Suppressor macrophage (primary cell): ENCODE measurements at regions not wholly inside any gene's neighbourhood (a gene's known extent, or its start where the extent isn't known, plus 50 kb on each side); places are given as distances from the start of the nearest gene placed in this dataset.

Experiments used
- DNase-seq, 4 experiments: peaks; one replicate each; pipeline ENCODE4 v3.0.0-alpha.2; 2020 to 2022

DNA sequence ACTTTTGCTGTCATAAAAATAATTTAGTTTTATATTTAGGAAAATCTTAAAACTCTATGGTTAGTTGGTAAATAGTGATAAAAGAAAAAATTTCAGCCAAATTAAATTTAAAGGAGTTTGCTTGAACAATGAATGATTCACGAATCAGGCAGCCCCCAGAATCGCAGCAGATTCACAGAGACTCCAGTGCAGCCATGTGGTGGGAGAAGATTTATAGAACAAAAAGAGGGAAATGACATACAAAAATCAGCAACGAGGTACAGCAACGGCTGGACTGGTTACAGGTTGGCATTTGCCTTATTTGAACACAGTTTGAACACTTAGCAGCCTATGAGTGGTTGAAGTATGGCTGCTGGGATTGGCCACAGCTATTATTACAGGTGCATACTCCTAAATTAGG is 96.4 kb upstream of the MYCBP2 start:
- no peak for DNase-seq

- no peak for DNase-seq
These were observed 95.8 kb upstream of the MYCBP2 start for GRCh38 chr13:77422724-77423123.

- DNase-seq: no peak
These were observed 91.0 kb upstream of the MYCBP2 start for GRCh38 chr13:77417897-77418296.

- no peak for DNase-seq
These were observed 89.8 kb upstream of the MYCBP2 start for GRCh38 chr13:77416666-77417212.

- DNase-seq: peak in 3 of 4 experiments; percentile 3 to 25 (median 9)
These were observed 88.6 kb upstream of the MYCBP2 start for GRCh38 chr13:77415253-77416071.

GRCh38 chr13:77412860-77413259 is 86.0 kb upstream of the MYCBP2 start:
- DNase-seq: no peak

DNA sequence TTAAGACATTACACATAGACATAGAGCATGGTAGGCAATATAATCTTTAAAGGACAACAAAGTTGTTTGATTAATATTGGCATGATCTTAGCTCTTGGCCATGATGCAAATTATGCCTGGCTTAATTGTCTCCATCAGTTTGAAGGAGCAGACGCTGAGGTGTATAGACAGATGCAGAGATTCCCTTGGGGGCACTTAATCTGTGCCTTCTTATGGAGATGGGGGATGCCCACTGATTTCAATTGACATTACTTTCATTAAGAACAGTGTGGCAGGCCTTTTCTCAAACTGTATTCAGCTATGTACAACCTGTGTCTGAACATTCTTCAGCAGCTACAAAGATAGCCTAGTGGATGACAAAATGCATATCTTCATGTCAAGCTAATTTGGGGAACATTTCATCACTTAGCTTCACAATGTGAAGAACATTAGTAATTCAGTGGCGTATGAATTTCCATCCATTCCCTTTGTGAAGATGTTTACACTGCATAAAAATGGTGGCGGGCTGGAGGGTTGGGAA is 85.3 kb upstream of the MYCBP2 start:
- DNase-seq: no peak

DNA sequence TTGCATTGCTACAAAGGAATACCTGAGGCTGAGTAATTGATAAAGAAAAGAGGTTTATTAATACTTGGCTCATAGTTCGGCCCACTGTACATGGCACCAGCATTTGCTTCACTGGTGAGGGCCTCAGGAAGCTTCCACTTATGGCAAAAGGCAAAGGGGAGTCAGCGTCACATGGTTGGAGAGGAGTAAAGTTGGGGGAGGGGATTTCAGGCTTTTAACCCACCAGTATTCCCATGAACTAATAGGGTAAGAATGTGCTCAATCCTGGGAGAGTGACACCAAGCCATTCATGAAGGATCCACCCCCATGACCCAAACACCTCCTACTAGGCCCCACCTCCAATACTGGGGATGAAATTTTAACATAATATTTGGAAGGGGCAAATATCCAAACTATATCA is 82.5 kb upstream of the MYCBP2 start:
- no peak for DNase-seq

DNA sequence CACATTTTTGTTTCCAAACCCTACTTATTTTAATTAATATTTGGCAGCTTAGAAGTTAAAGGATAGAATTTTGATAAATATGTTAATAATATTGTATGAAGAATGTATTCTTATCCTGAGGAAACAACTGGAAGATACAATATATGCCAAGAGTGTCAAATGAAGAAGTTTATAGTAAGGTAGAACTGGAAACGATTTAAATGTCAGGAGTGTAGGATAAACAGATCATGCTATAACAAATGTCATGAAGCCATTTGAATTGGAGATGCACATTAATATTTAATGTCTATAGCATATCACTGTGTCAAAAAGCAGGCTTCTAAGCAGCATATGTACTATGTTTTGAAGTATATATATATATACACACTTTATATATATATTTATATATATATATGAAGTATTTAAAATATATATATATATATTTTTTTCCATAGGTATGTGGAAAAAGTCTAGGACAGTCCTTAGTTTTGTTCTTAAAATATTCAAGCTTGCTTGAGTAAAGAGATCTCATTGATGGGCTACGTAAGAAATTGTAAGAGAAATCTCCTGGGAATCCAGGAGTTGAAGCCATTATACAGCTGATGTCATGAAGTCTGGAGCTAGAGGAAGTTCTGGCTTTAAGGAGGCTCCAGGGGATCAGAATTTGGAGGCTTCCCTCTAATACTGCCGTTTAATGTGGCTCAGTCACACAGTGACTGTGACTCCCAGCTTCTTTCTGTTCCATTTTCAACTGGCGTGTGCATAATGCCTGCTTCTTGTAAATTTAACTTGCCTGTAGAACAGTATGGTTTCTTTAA is 79.9 kb upstream of the MYCBP2 start:
- DNase-seq: no peak

DNA sequence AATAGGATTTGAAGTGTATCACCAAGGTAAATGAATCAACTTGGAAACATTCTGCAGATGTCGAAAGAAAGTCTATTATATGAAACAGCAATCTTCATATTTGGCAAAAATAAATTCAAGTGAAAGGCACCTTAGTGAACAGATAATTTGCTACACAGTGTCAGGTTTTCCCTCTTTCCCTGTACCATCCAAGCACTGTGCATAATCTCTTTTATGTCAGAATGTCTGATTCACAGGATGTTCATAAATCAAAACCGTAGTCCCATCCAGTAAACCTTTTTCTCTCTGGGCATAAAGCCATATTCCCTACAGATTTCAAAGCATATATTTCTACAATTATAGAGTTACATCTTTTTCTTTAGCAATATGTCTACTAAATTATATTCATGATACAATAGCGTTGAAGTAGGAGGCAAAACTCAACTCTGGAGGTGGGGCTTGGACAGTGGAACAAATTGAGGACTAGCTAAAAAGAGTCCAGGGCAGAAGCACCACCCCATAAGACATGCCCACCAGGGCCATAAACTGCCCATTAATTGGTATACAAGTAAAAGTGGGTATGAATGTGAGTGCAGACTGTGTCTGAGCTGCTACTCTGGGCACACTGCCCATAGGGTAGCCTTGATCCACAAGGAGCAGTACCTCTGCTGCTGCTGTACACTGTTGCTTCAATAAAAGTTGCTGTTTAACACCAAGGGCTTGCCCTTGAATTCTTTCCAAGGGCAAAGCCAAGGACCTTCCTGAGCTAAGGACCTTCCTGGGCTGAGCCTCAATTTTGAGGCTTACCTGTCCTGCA is 72.1 kb upstream of the MYCBP2 start:
- DNase-seq: no peak

- no peak for DNase-seq
These were observed 70.7 kb upstream of the MYCBP2 start for GRCh38 chr13:77397636-77398035.

DNA sequence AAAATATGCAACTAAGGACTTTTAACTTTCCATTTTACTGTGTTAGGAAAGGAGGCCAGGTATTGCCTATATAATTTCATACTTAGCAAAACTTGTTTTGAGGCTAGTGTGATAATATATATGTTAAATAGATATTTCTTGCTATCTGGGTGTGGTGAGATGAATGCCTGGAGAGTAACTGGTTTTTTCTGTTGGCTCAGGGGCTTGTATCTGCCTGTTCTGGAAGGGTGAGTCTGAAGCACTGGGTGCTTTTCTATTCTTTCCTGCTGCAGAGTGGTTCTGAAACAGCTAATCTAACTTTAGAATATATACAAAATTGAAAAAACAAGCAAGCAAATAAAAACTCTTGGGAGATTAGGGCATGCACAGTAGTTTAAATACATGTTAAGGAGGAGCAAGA is 64.6 kb upstream of the MYCBP2 start:
- DNase-seq: no peak

GRCh38 chr13:77390391-77390790 is 63.5 kb upstream of the MYCBP2 start:
- no peak for DNase-seq

DNA sequence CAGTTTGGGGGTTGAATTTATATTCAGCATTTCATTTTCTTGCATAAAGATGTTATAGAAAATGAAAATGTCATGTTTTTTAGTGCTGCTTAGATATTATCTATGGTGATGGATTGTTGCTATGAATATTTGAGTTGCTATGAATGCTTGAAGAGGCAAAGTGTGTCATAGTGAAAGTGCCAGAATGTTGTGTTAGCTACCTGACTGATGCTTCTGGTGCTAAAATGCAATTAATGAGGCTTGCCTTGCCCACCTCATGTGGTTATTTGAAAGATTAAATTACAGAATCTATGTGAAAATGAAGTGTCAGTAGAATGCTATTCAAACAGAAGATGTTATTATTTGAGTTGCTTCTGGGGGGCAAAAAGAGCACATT is 62.7 kb upstream of the MYCBP2 start:
- DNase-seq: no peak

DNA sequence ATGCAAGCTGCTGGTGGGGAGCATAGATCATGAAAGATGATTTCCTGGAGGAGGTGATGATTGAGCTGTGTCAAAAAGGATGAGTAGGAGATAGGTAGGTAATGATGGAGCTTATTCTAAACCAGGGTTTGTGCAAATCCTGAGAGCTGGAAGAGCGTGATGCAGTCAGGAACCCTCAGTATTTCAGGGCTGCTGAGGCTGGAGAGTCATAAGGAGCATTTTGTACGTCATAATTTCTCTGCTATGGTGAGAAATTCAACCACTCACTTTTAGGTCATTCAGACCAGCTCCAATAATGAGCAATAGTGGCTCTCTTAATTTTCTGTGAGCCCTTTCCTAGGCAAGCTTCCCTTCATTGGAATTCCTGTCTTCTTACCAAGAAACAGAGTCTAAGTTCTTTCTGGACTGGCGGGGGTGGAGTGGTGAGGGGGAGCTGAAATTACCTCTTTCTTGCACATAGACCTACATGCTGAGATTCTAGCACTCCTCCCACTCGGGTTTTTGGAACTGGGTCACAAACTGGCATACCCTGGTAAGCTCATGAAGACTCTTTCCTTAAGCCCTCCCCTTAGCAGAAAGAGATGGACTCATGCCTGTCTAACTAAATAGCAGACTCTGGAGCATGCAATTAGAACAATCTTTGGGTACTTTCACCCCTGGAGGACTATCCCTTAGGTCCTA is 62.2 kb upstream of the MYCBP2 start:
- no peak for DNase-seq

- DNase-seq: no peak
These were observed 60.8 kb upstream of the MYCBP2 start for GRCh38 chr13:77387607-77388200.

- peak; percentile 72 to 88 (median 80) for DNase-seq
These were observed 60.1 kb upstream of the MYCBP2 start for GRCh38 chr13:77386880-77387606.

DNA sequence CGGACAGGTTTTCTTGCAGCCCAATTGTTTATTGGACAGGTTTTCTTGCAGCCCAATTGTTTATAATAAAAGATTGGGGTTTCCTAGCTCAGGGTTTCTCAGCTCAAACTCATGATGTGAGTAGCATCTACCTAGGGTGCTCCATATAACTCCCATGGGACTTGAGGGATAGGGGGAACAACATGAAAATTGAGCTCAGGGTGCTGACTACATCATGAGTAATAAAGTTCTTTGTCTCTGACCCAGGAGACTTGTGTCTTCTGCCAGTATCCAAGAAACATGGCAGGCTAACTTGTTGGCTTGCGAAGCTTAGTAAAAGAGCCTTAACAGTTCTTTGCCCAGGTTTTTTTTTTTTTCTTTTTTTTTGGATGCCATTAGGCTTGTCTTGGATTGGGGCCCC is 59.2 kb upstream of the MYCBP2 start:
- DNase-seq: no peak

- no peak for DNase-seq
These were observed 58.1 kb upstream of the MYCBP2 start for GRCh38 chr13:77384999-77385398.

- DNase-seq: no peak
These were observed 56.2 kb upstream of the MYCBP2 start for GRCh38 chr13:77383097-77383496.

GRCh38 chr13:77381059-77381458 is 54.2 kb upstream of the MYCBP2 start:
- no peak for DNase-seq
